PC-9 (cell line): ENCODE measurements at regions not wholly inside any gene's neighbourhood (a gene's known extent, or its start where the extent isn't known, plus 50 kb on each side); places are given as distances from the start of the nearest gene placed in this dataset.

ENCODE experiments used
- BruUV-seq: library from RNA; stranded (reverse); fragments of 400-500 nt; replicated peaks from 2 replicates; lab custom pipeline; 2021; lab: Mats Ljungman, UMichigan
- CTCF ChIA-PET: fragments of 300-600 bp; sonication (Branson Sonifier 250); formaldehyde crosslinking; loops from one replicate; lab custom pipeline; 2022; ENCODE audit warnings: antibody characterized with exemption; lab: Charles Lee
- POLR2A ChIA-PET: fragments of 300-600 bp; sonication (Branson Sonifier 250); formaldehyde crosslinking; loops from one replicate; lab custom pipeline; 2022; ENCODE audit warnings: antibody characterized with exemption; ENCODE audit not compliant: unreplicated experiment; lab: Charles Lee
- DNase-seq, 2 experiments: peaks; one replicate each; pipeline versions ENCODE4 v3.0.0 to v3.0.0-alpha.2; 2015 to 2022; ENCODE audit warnings: mixed read lengths in 1 of 2
- H2AFZ ChIP-seq: fragments of 200-600 bp; sonication (generic); 2 replicates; pipeline ENCODE4 v1.8.1; 2017; ENCODE audit warnings: antibody characterized with exemption
- H3F3A ChIP-seq: fragments of 200-600 bp; sonication (generic); 2 replicates; pipeline ENCODE4 v1.8.1; 2017; ENCODE audit warnings: antibody characterized with exemption, mild to moderate bottlenecking, low read depth; ENCODE audit not compliant: insufficient read depth
- H3K27ac ChIP-seq: fragments of 200-600 bp; sonication (generic); 2 replicates; pipeline ENCODE4 v1.6.1; 2016; ENCODE audit warnings: mixed run types
- H3K27me3 ChIP-seq: fragments of 200-600 bp; sonication (generic); 2 replicates; pipeline ENCODE4 v1.6.1; 2016; ENCODE audit warnings: low read depth, mixed run types; ENCODE audit not compliant: insufficient read depth
- H3K36me3 ChIP-seq: fragments of 200-600 bp; sonication (generic); 2 replicates; pipeline ENCODE4 v1.6.1; 2016; ENCODE audit warnings: low read depth, mixed run types
- H3K4me1 ChIP-seq: fragments of 200-600 bp; sonication (generic); replicated peaks from 2 replicates; pipeline ENCODE4 v1.6.1; 2016; ENCODE audit warnings: mixed run types; ENCODE audit not compliant: insufficient read depth
- H3K4me2 ChIP-seq: fragments of 200-600 bp; sonication (generic); 2 replicates; pipeline ENCODE4 v1.6.1; 2017; ENCODE audit warnings: mixed run types
- H3K4me3 ChIP-seq: fragments of 200-600 bp; sonication (generic); 2 replicates; pipeline ENCODE4 v1.6.1; 2016; ENCODE audit warnings: mixed run types
- H3K79me2 ChIP-seq: fragments of 200-600 bp; sonication (generic); 2 replicates; pipeline ENCODE4 v1.6.1; 2017; ENCODE audit warnings: low read depth, mixed run types
- H3K9me2 ChIP-seq: fragments of 200-600 bp; sonication (generic); 2 replicates; pipeline ENCODE4 v1.8.1; 2017; ENCODE audit warnings: mild to moderate bottlenecking; ENCODE audit not compliant: insufficient read depth
- H3K9me3 ChIP-seq: fragments of 200-600 bp; sonication (generic); 2 replicates; pipeline ENCODE4 v1.8.1; 2016; ENCODE audit warnings: low read depth; ENCODE audit not compliant: insufficient read depth
- H4K20me1 ChIP-seq: fragments of 200-600 bp; sonication (generic); 2 replicates; pipeline ENCODE4 v1.8.1; 2017; ENCODE audit not compliant: insufficient read depth
- CTCF ChIP-seq: fragments of 200-600 bp; sonication (generic); conservative IDR thresholded peaks from 2 replicates; pipeline ENCODE4 v1.6.1; 2017; ENCODE audit warnings: mixed run types, antibody characterized with exemption, mild to moderate bottlenecking, moderate library complexity
- EZH2 ChIP-seq: fragments of 200-600 bp; sonication (generic); IDR thresholded peaks from 2 replicates; pipeline ENCODE4 v1.8.0; 2017; ENCODE audit warnings: antibody characterized with exemption, low read depth
- intact Hi-C: fragments of 100-400 bp; cut with micrococcal nuclease; formaldehyde crosslinking; loops from one replicate; pipeline ENCODE4 v1.10.0; 2022; ENCODE audit not compliant: unreplicated experiment

- DNase-seq, result no peak
- H3K4me3 ChIP-seq, result no peak overlapping the region
- no peak overlapping the region for H2AFZ ChIP-seq
- ChIA-PET POLR2A (no interaction called here), CTCF (no interaction called here)
- TF ChIP-seq EZH2 (no peak), CTCF (no peak)
- peak overlapping the region; percentile 18; the same call in 1 of the 2 replicates for H3K4me2 ChIP-seq
- no peaks in the 10 kb centered on the region for H3K36me3 ChIP-seq
- intact Hi-C loops, result no loop called here
- H4K20me1 ChIP-seq, result no peaks in the 10 kb centered on the region
- no peaks in the 10 kb centered on the region for H3K79me2 ChIP-seq
- peaks cover 4% of the 10 kb centered on the region for H3K9me3 ChIP-seq
- BruUV-seq, result no TSS peak
- no peaks in the 10 kb centered on the region for H3K27me3 ChIP-seq
- H3K4me1 ChIP-seq, result 0 out of 2 replicates have a peak, but pooled peaks cover 4% of the 10 kb centered on the region
- H3F3A ChIP-seq, result no peaks in the 10 kb centered on the region
- H3K9me2 ChIP-seq, result no peaks in the 10 kb centered on the region
- no peak overlapping the region for H3K27ac ChIP-seq
These were observed 112.4 kb upstream of the PFN2 start for GRCh38 chr3:150082898-150083654.

- intact Hi-C loops, result no loop called here
- no peak for DNase-seq
- no peaks in the 10 kb centered on the region for H3K27me3 ChIP-seq
- ChIA-PET POLR2A (no interaction called here), CTCF (no interaction called here)
- no peaks in the 10 kb centered on the region for H3K79me2 ChIP-seq
- no peak overlapping the region for H2AFZ ChIP-seq
- TF ChIP-seq CTCF (no peak), EZH2 (no peak)
- H3K4me1 ChIP-seq, result 0 out of 2 replicates have a peak, but pooled peaks cover 9% of the 10 kb centered on the region
- no peaks in the 10 kb centered on the region; the same call in 1 of the 2 replicates for H3K9me3 ChIP-seq
- H4K20me1 ChIP-seq, result no peaks in the 10 kb centered on the region
- no peaks in the 10 kb centered on the region for H3F3A ChIP-seq
- no peak overlapping the region for H3K4me3 ChIP-seq
- BruUV-seq, result no TSS peak
- H3K4me2 ChIP-seq, result no peak overlapping the region
- H3K36me3 ChIP-seq, result no peaks in the 10 kb centered on the region
- H3K27ac ChIP-seq, result no peak overlapping the region
- no peaks in the 10 kb centered on the region for H3K9me2 ChIP-seq
These were observed 110.4 kb upstream of the PFN2 start for GRCh38 chr3:150081084-150081483.

GRCh38 chr3:150080058-150080730, 109.5 kb upstream of the PFN2 start:
- TF ChIP-seq EZH2 (no peak), CTCF (no peak)
- intact Hi-C loops, result no loop called here
- ChIA-PET CTCF (no interaction called here), POLR2A (no interaction called here)
- no peak overlapping the region for H3K27ac ChIP-seq
- H3K4me3 ChIP-seq, result no peak overlapping the region
- H3K4me2 ChIP-seq, result no peak overlapping the region
- H3K9me2 ChIP-seq, result no peaks in the 10 kb centered on the region
- no peaks in the 10 kb centered on the region for H3K27me3 ChIP-seq
- no peaks in the 10 kb centered on the region for H3K79me2 ChIP-seq
- no peaks in the 10 kb centered on the region for H3F3A ChIP-seq
- H3K9me3 ChIP-seq, result no peaks in the 10 kb centered on the region; the same call in 1 of the 2 replicates
- no peaks in the 10 kb centered on the region for H3K36me3 ChIP-seq
- no peak overlapping the region for H2AFZ ChIP-seq
- no peaks in the 10 kb centered on the region for H4K20me1 ChIP-seq
- no peak for DNase-seq
- 0 out of 2 replicates have a peak, but pooled peaks cover 9% of the 10 kb centered on the region for H3K4me1 ChIP-seq
- BruUV-seq, result no TSS peak
